HuH-7.5 (cell line): ENCODE measurements at regions not wholly inside any gene's neighbourhood (a gene's known extent, or its start where the extent isn't known, plus 50 kb on each side); places are given as distances from the start of the nearest gene placed in this dataset.
"Not testable (repeated sequence)": the region's sequence is repeated elsewhere in the genome, so short reads cannot be mapped to it uniquely, and the experiment has no call there.

ENCODE experiments used
- DNase-seq: peaks from one replicate; pipeline ENCODE4 v3.0.0; 2011; ENCODE audit warnings: low spot score

- DNase-seq, result no peak
These were observed 100.8 kb upstream of the ATXN3L start for GRCh38 chrX:13420545-13421183.

GRCh38 chrX:13419918-13420317 is 100.1 kb upstream of the ATXN3L start:
- no peak for DNase-seq

- DNase-seq, result no peak
These were observed 99.4 kb upstream of the ATXN3L start for GRCh38 chrX:13419276-13419675.

- no peak for DNase-seq
These were observed 98.6 kb upstream of the ATXN3L start for GRCh38 chrX:13418126-13419097.

- no peak for DNase-seq
These were observed 95.7 kb upstream of the ATXN3L start for GRCh38 chrX:13415509-13415908.

GRCh38 chrX:13414006-13414647 is 94.3 kb upstream of the ATXN3L start:
- DNase-seq, result no peak

GRCh38 chrX:13412208-13412600 is 92.4 kb upstream of the ATXN3L start:
- no peak for DNase-seq

- no peak for DNase-seq
These were observed 91.8 kb upstream of the ATXN3L start for GRCh38 chrX:13411496-13412207.

GRCh38 chrX:13408599-13408998 is 88.7 kb upstream of the ATXN3L start:
- not testable (repeated sequence) for DNase-seq

GRCh38 chrX:13404777-13405176 is 84.9 kb upstream of the ATXN3L start:
- not testable (repeated sequence) for DNase-seq

GRCh38 chrX:13404364-13404763 is 84.5 kb upstream of the ATXN3L start:
- no peak for DNase-seq

- DNase-seq, result no peak
These were observed 81.9 kb upstream of the ATXN3L start for GRCh38 chrX:13401724-13402123.

GRCh38 chrX:13398839-13399238 is 79.0 kb upstream of the ATXN3L start:
- no peak for DNase-seq

GRCh38 chrX:13397878-13398818 is 78.3 kb upstream of the ATXN3L start:
- peak; percentile 18 for DNase-seq

GRCh38 chrX:13396924-13397323 is 77.1 kb upstream of the ATXN3L start:
- no peak for DNase-seq

- no peak for DNase-seq
These were observed 69.6 kb upstream of the ATXN3L start for GRCh38 chrX:13389501-13389900.

GRCh38 chrX:13387666-13388494 is 68.0 kb upstream of the ATXN3L start:
- no peak for DNase-seq

GRCh38 chrX:13386636-13387035 is 66.8 kb upstream of the ATXN3L start:
- DNase-seq, result no peak

GRCh38 chrX:13386092-13386491 is 66.2 kb upstream of the ATXN3L start:
- DNase-seq, result no peak

GRCh38 chrX:13383907-13384306 is 64.1 kb upstream of the ATXN3L start:
- DNase-seq, result no peak
